ENCODE measurements at regions not wholly inside any gene's neighbourhood (a gene's known extent, or its start where the extent isn't known, plus 50 kb on each side); places are given as distances from the start of the nearest gene placed in this dataset.

DNA sequence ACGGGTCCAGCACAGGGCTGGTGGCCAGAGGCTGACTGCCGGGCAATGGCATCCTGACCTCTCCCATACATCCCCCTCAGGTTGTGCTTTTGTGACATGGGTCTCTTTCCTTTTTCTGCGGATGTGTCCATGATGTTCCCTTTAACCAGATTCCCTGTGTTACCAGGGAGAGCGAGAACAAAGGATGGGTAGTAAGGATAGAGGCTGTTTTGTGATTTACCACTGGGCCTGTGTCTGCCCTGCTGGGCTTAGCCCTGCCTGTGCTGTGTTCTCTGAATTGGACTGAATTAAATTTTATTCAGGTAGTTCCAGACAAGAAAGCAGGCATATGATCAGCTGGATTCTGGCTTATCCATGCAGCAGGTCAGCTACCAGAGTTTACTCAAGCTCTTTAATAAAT, 301.6 kb downstream of the RWDD3 start (continued):
- TF ChIP-seq PRMT3 (CRISPR knock-in tag; IDR thresholded peaks at IDR 0.05; ENCODE audit: borderline replicate concordance, low read depth) (no peak), ATM (IDR thresholded peaks at IDR 0.05; ENCODE audit: borderline replicate concordance) (no peak), GFI1 (CRISPR knock-in tag; IDR thresholded peaks at IDR 0.05; ENCODE audit: borderline replicate concordance) (no peak), TEAD3 (CRISPR knock-in tag; optimal IDR thresholded peaks at IDR 0.05; ENCODE audit: borderline replicate concordance) (no peak), ZNF660 (CRISPR knock-in tag; IDR thresholded peaks at IDR 0.05; ENCODE audit: borderline replicate concordance, low read depth) (no peak), PAF1 (CRISPR knock-in tag; IDR thresholded peaks at IDR 0.05) (no peak)
- TF ChIP-seq, protein P1, sequence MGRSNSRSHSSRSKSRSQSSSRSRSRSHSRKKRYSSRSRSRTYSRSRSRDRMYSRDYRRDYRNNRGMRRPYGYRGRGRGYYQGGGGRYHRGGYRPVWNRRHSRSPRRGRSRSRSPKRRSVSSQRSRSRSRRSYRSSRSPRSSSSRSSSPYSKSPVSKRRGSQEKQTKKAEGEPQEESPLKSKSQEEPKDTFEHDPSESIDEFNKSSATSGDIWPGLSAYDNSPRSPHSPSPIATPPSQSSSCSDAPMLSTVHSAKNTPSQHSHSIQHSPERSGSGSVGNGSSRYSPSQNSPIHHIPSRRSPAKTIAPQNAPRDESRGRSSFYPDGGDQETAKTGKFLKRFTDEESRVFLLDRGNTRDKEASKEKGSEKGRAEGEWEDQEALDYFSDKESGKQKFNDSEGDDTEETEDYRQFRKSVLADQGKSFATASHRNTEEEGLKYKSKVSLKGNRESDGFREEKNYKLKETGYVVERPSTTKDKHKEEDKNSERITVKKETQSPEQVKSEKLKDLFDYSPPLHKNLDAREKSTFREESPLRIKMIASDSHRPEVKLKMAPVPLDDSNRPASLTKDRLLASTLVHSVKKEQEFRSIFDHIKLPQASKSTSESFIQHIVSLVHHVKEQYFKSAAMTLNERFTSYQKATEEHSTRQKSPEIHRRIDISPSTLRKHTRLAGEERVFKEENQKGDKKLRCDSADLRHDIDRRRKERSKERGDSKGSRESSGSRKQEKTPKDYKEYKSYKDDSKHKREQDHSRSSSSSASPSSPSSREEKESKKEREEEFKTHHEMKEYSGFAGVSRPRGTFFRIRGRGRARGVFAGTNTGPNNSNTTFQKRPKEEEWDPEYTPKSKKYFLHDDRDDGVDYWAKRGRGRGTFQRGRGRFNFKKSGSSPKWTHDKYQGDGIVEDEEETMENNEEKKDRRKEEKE (IDR thresholded peaks at IDR 0.05), result no peak
- TF ChIP-seq, protein P2, sequence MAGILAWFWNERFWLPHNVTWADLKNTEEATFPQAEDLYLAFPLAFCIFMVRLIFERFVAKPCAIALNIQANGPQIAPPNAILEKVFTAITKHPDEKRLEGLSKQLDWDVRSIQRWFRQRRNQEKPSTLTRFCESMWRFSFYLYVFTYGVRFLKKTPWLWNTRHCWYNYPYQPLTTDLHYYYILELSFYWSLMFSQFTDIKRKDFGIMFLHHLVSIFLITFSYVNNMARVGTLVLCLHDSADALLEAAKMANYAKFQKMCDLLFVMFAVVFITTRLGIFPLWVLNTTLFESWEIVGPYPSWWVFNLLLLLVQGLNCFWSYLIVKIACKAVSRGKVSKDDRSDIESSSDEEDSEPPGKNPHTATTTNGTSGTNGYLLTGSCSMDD (CRISPR knock-in tag; IDR thresholded peaks at IDR 0.05), result no peak
- TF ChIP-seq, protein P3, sequence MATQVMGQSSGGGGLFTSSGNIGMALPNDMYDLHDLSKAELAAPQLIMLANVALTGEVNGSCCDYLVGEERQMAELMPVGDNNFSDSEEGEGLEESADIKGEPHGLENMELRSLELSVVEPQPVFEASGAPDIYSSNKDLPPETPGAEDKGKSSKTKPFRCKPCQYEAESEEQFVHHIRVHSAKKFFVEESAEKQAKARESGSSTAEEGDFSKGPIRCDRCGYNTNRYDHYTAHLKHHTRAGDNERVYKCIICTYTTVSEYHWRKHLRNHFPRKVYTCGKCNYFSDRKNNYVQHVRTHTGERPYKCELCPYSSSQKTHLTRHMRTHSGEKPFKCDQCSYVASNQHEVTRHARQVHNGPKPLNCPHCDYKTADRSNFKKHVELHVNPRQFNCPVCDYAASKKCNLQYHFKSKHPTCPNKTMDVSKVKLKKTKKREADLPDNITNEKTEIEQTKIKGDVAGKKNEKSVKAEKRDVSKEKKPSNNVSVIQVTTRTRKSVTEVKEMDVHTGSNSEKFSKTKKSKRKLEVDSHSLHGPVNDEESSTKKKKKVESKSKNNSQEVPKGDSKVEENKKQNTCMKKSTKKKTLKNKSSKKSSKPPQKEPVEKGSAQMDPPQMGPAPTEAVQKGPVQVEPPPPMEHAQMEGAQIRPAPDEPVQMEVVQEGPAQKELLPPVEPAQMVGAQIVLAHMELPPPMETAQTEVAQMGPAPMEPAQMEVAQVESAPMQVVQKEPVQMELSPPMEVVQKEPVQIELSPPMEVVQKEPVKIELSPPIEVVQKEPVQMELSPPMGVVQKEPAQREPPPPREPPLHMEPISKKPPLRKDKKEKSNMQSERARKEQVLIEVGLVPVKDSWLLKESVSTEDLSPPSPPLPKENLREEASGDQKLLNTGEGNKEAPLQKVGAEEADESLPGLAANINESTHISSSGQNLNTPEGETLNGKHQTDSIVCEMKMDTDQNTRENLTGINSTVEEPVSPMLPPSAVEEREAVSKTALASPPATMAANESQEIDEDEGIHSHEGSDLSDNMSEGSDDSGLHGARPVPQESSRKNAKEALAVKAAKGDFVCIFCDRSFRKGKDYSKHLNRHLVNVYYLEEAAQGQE (IDR thresholded peaks at IDR 0.05; ENCODE audit: borderline replicate concordance in 1 of 2, low read depth in 1 of 2, low read length in 2 of 2), result no peak
